Common myeloid progenitor, CD34-positive (primary cell): ENCODE measurements at regions not wholly inside any gene's neighbourhood (a gene's known extent, or its start where the extent isn't known, plus 50 kb on each side); places are given as distances from the start of the nearest gene placed in this dataset.

Experiments
- CTCF ChIA-PET: fragments of 350-600 bp; sonication (Branson Sonifier 250); formaldehyde crosslinking; loops from one replicate; lab custom pipeline; 2021; ENCODE audit warnings: antibody characterized with exemption; lab: Charles Lee
- POLR2A ChIA-PET: fragments of 350-600 bp; sonication (Branson Sonifier 250); formaldehyde crosslinking; loops from one replicate; lab custom pipeline; 2021; ENCODE audit warnings: antibody characterized with exemption; lab: Charles Lee
- DNase-seq, 3 donors: peaks; one replicate each; pipeline versions ENCODE4 v3.0.0 to v3.0.0-alpha.2; 2013
- H3K27ac ChIP-seq, 2 experiments: 1 replicate in 1 of 2; 2 replicates in 1 of 2; pipeline ENCODE4 v1.7.0; 2013; ENCODE audit warnings: inconsistent platforms in 2 of 2, low read length in 2 of 2, mild to moderate bottlenecking in 2 of 2, low read depth in 1 of 2, moderate library complexity in 1 of 2; ENCODE audit not compliant: severe bottlenecking in 2 of 2, insufficient read depth in 1 of 2, poor library complexity in 1 of 2
- H3K27me3 ChIP-seq, 5 experiments: replicated peaks in 2 of 5; 1 replicate in 3 of 5; 2 replicates in 2 of 5; pipeline versions ENCODE4 v1.6.1 to v1.7.0; 2013; ENCODE audit warnings: low read length in 4 of 5, mild to moderate bottlenecking in 2 of 5, moderate library complexity in 2 of 5, inconsistent platforms in 1 of 5; ENCODE audit not compliant: insufficient read depth in 5 of 5, control insufficient read depth in 4 of 5
- H3K36me3 ChIP-seq, 4 experiments: 1 replicate in 2 of 4; 2 replicates in 2 of 4; pipeline versions ENCODE4 v1.6.1 to v1.7.0; 2013; ENCODE audit warnings: low read length in 3 of 4, control low read depth in 1 of 4, mild to moderate bottlenecking in 1 of 4; ENCODE audit not compliant: control insufficient read depth in 4 of 4, insufficient read depth in 4 of 4
- H3K4me1 ChIP-seq, 4 experiments: 1 replicate in 3 of 4; 2 replicates in 1 of 4; pipeline versions ENCODE4 v1.6.1 to v1.7.1; 2013; ENCODE audit warnings: low read length in 3 of 4, mild to moderate bottlenecking in 3 of 4, control low read depth in 1 of 4, inconsistent platforms in 1 of 4, moderate library complexity in 1 of 4; ENCODE audit not compliant: control insufficient read depth in 4 of 4, insufficient read depth in 4 of 4; ENCODE audit errors: control extremely low read depth in 1 of 4
- H3K4me3 ChIP-seq, 7 experiments: 1 replicate in 4 of 7; 2 replicates in 3 of 7; pipeline versions ENCODE4 v1.5.1 to v1.7.0; 2013; ENCODE audit warnings: mild to moderate bottlenecking in 7 of 7, low read length in 6 of 7, moderate library complexity in 6 of 7, inconsistent platforms in 2 of 7, low read depth in 2 of 7, control low read depth in 1 of 7; ENCODE audit not compliant: insufficient read depth in 4 of 7, control insufficient read depth in 1 of 7; ENCODE audit errors: extremely low read depth in 1 of 7
- H3K9me3 ChIP-seq, 5 experiments: 1 replicate in 4 of 5; 2 replicates in 1 of 5; pipeline versions ENCODE4 v1.6.1 to v1.7.1; 2013; ENCODE audit warnings: low read length in 4 of 5, mild to moderate bottlenecking in 2 of 5, inconsistent platforms in 1 of 5, low read depth in 1 of 5, moderate library complexity in 1 of 5; ENCODE audit not compliant: control insufficient read depth in 4 of 5, insufficient read depth in 2 of 5; ENCODE audit errors: control extremely low read depth in 1 of 5
- WGBS: methylation state at CpG from one replicate; pipeline ENCODE4 v1.1.5; 2013; ENCODE audit not compliant: insufficient coverage; 5-methylcytosine and 5-hydroxymethylcytosine counted together

DNA sequence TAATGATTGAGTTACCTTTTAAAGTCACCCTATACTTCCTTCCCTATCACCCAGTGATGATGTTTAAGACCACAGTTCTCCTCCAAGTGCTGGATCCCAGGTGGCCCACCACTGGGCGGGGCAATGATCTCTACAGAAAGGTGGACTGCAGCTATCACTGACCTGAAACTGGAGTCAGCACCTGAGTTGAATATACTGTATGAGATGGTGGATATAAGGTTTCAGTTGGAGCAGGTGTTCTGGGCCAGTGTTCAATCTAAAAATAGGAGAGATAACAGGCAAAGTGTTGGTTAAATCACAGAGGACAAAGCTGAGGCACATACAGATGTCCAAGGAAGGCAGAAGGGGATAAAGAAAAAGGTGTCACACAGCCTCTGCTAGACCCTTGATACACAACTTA, 96.6 kb downstream of the SIPA1L2 start:
- Histone ChIP-seq H3K27me3 (no peaks in the 10 kb centered on the region), H3K4me3 (no peak overlapping the region), H3K36me3 (no peaks in the 10 kb centered on the region), H3K9me3 (no peaks in the 10 kb centered on the region), H3K27ac (no peak overlapping the region), H3K4me1 (no peaks in the 10 kb centered on the region)
- WGBS = 86% methylated on average over 1 of the region's 1 CpG
- POLR2A ChIA-PET = no interaction called here
- DNase-seq = no peak
- CTCF ChIA-PET = no interaction called here

- no peak overlapping the region for H3K27ac ChIP-seq
- H3K4me1 ChIP-seq = no peaks in the 10 kb centered on the region
- POLR2A ChIA-PET = no interaction called here
- no peak overlapping the region for H3K4me3 ChIP-seq
- no peak for DNase-seq
- no peaks in the 10 kb centered on the region for H3K9me3 ChIP-seq
- CTCF ChIA-PET = no interaction called here
- no peaks in the 10 kb centered on the region for H3K36me3 ChIP-seq
- 100% methylated on average over 2 of the region's 2 CpGs for WGBS
- no peaks in the 10 kb centered on the region for H3K27me3 ChIP-seq
These were observed 97.0 kb downstream of the SIPA1L2 start for GRCh38 chr1:232532901-232533300.

DNA sequence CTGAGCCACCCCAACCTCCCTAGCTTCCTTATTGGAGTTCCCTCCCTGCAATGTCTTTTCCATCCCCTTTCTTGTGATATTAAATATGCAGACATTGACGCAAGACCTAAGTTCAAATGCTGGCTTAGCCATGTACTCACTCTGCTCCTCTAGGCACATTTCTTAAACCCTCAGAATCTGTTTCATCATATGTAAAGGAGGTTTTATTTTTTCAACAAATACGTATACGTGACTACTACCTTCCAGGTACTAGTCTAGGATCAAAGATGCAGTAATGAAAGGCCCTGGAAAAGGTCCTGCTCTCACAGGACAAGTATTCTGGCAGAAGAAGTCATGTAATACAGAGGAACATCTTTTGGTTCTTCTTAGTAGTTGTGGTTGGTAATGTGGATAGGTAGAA, 98.6 kb downstream of the SIPA1L2 start:
- POLR2A ChIA-PET = no interaction called here
- H3K36me3 ChIP-seq = no peaks in the 10 kb centered on the region
- H3K4me1 ChIP-seq = no peaks in the 10 kb centered on the region
- H3K27me3 ChIP-seq = no peaks in the 10 kb centered on the region
- 100% methylated on average over 2 of the region's 3 CpGs for WGBS
- H3K27ac ChIP-seq = no peak overlapping the region
- CTCF ChIA-PET = no interaction called here
- H3K9me3 ChIP-seq = no peaks in the 10 kb centered on the region
- no peak overlapping the region for H3K4me3 ChIP-seq
- no peak for DNase-seq

DNA sequence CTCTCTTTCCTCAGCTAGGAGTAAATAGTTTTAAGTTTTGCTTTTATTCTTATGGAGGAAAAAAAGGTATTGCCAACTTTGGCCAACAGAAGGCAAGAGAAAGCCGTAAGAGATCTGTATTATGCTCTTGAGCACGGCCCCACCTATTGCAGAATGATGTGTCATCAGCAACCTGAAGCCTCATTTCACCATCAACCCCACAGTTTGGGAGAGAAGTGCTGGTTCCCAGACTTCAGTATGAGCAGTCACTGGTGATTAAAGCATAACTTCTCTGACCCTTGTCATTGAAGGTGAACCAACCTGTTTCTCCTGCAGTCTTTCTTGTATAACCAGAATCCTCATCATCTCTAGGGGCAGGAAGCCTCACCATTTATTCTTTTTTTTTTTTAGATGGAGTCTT, 100.2 kb downstream of the SIPA1L2 start:
- no peak for DNase-seq
- no peak overlapping the region for H3K4me3 ChIP-seq
- no CpG with 5 or more reads among the region's 2 CpGs for WGBS
- H3K27ac ChIP-seq = no peak overlapping the region
- H3K4me1 ChIP-seq = no peaks in the 10 kb centered on the region
- no peaks in the 10 kb centered on the region for H3K9me3 ChIP-seq
- no peaks in the 10 kb centered on the region for H3K27me3 ChIP-seq
- ChIA-PET CTCF (no interaction called here), POLR2A (no interaction called here)
- no peaks in the 10 kb centered on the region for H3K36me3 ChIP-seq

DNA sequence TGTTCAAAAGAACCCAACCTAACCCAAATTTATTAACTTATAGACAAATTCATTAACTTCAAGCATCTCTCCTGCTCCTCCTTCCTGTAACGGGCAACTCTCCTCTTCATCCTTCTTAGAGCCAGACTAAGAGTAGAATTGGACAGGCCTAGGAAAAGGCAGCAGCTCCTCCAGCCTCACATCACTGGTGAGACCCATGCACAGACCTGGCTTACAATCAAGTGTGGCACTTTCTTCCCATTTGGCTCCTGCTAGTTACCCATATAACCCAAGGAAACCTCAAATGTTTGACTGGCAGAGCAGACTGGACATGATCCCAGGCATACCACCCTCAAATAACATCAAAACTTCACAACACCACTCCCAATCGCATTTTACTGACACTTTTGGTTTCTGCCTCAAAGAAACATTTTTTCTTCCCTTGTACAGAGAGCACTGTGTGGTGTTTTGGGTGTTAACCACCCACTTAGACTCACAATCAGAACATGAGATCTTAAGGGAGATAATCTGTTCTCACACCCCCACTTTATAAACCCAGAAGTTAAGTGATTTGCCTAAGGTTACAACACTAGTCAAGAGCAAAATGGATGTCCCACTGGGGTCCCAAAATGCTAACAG, 101.4 kb downstream of the SIPA1L2 start:
- DNase-seq = no peak
- Histone ChIP-seq H3K36me3 (no peaks in the 10 kb centered on the region), H3K27me3 (no peaks in the 10 kb centered on the region), H3K9me3 (no peaks in the 10 kb centered on the region), H3K4me1 (no peaks in the 10 kb centered on the region), H3K4me3 (no peak overlapping the region), H3K27ac (no peak overlapping the region)
- 100% methylated on average over 1 of the region's 2 CpGs for WGBS
- POLR2A ChIA-PET = no interaction called here
- CTCF ChIA-PET = no interaction called here

GRCh38 chr1:232524056-232524455, 105.9 kb downstream of the SIPA1L2 start:
- H3K36me3 ChIP-seq = no peaks in the 10 kb centered on the region
- H3K9me3 ChIP-seq = no peaks in the 10 kb centered on the region
- no peaks in the 10 kb centered on the region for H3K27me3 ChIP-seq
- POLR2A ChIA-PET = no interaction called here
- H3K4me3 ChIP-seq = no peak overlapping the region
- H3K4me1 ChIP-seq = no peaks in the 10 kb centered on the region
- CTCF ChIA-PET = no interaction called here
- H3K27ac ChIP-seq = no peak overlapping the region
- DNase-seq = no peak
- WGBS = no CpG with 5 or more reads among the region's 2 CpGs

DNA sequence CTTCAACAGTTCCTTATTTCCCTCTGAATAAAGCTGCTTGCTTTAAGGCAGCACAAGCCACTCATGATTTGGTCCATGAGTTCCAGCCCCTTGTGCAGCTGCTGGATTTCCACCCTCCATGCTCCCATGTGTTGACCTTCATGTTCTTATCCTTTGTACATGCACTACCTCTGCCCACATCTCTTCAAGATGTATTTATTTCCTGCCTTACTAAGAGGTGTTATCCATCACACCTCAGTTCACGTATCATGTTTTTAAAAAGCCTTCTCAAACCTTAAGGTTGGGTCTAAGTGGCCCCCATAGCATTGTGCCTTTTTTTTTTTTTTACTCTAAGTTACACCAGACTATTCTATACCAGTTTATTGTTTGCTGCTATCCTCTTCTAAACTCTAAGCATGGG, 107.7 kb downstream of the SIPA1L2 start:
- ChIA-PET CTCF (interaction anchor here (1.2 kb wide), 1 partner anchor 10 kb away, joined by 3 read pairs; no protein-coding TSS in a partner anchor), POLR2A (no interaction called here)

More for the DNA sequence above, 107.7 kb downstream of the SIPA1L2 start:
- no peaks in the 10 kb centered on the region for H3K36me3 ChIP-seq
- DNase-seq = no peak
- no peaks in the 10 kb centered on the region for H3K9me3 ChIP-seq
- no peaks in the 10 kb centered on the region for H3K4me1 ChIP-seq
- H3K27me3 ChIP-seq = no peaks in the 10 kb centered on the region
- 100% methylated on average over 1 of the region's 1 CpG for WGBS
- H3K4me3 ChIP-seq = no peak overlapping the region
- no peak overlapping the region for H3K27ac ChIP-seq
